CD4-positive, alpha-beta T cell treated with Interleukin-10 for 1 hour (primary cell): ENCODE measurements at regions not wholly inside any gene's neighbourhood (a gene's known extent, or its start where the extent isn't known, plus 50 kb on each side); places are given as distances from the start of the nearest gene placed in this dataset.
A peak's percentile ranks its signal among the peaks of the same experiment; 100 is the strongest.

ENCODE experiments used
- DNase-seq: peaks from one replicate; pipeline ENCODE4 v3.0.0-alpha.2; 2020

GRCh38 chr21:38712071-38712470, 93.7 kb upstream of the ETS2 start:
- no peak for DNase-seq

- DNase-seq, result no peak
Observed at GRCh38 chr21:38712664-38713063, 93.1 kb upstream of the ETS2 start.

- no peak for DNase-seq
Observed at GRCh38 chr21:38714039-38714817, 91.5 kb upstream of the ETS2 start.

- DNase-seq, result no peak
Observed at GRCh38 chr21:38714999-38715398, 90.7 kb upstream of the ETS2 start.

GRCh38 chr21:38716088-38716487, 89.6 kb upstream of the ETS2 start:
- no peak for DNase-seq

GRCh38 chr21:38716942-38717341, 88.8 kb upstream of the ETS2 start:
- no peak for DNase-seq

- DNase-seq, result no peak
Observed at GRCh38 chr21:38718481-38718880, 87.2 kb upstream of the ETS2 start.

GRCh38 chr21:38720074-38720473, 85.7 kb upstream of the ETS2 start:
- DNase-seq, result no peak

GRCh38 chr21:38721055-38721454, 84.7 kb upstream of the ETS2 start:
- DNase-seq, result no peak

- no peak for DNase-seq
Observed at GRCh38 chr21:38721958-38722357, 83.8 kb upstream of the ETS2 start.

GRCh38 chr21:38725196-38726157, 80.3 kb upstream of the ETS2 start:
- DNase-seq, result no peak

- no peak for DNase-seq
Observed at GRCh38 chr21:38726482-38726881, 79.2 kb upstream of the ETS2 start.

- DNase-seq, result no peak
Observed at GRCh38 chr21:38729291-38729690, 76.4 kb upstream of the ETS2 start.

- DNase-seq, result no peak
Observed at GRCh38 chr21:38729754-38730379, 75.9 kb upstream of the ETS2 start.

GRCh38 chr21:38733972-38734546, 71.7 kb upstream of the ETS2 start:
- DNase-seq, result peak; percentile 65

GRCh38 chr21:38734646-38735365, 70.9 kb upstream of the ETS2 start:
- no peak for DNase-seq

GRCh38 chr21:38735626-38736206, 70.0 kb upstream of the ETS2 start:
- DNase-seq, result no peak

GRCh38 chr21:38740090-38740489, 65.6 kb upstream of the ETS2 start:
- DNase-seq, result no peak

- no peak for DNase-seq
Observed at GRCh38 chr21:38741092-38741949, 64.4 kb upstream of the ETS2 start.

GRCh38 chr21:38741950-38742256, 63.8 kb upstream of the ETS2 start:
- no peak for DNase-seq

GRCh38 chr21:38742580-38743260, 63.0 kb upstream of the ETS2 start:
- no peak for DNase-seq
